ENCODE measurements at regions not wholly inside any gene's neighbourhood (a gene's known extent, or its start where the extent isn't known, plus 50 kb on each side); places are given as distances from the start of the nearest gene placed in this dataset.

GRCh38 chr11:130710497-130711012 lies 205.7 kb downstream of the SNX19 start:
- no peak for TF ChIP-seq CTCF (IDR thresholded peaks at IDR 0.05; ENCODE audit: low read depth, low read length, missing control alignments)
- no peak overlapping the region for H3K4me3 ChIP-seq (ENCODE audit: low read depth, low read length)
- DNase-seq (ENCODE audit: low read depth) = no peak

GRCh38 chr11:130711193-130711592 lies 205.1 kb downstream of the SNX19 start:
- H3K4me3 ChIP-seq (ENCODE audit: low read depth, low read length) = no peak overlapping the region
- DNase-seq (ENCODE audit: low read depth) = no peak
- no peak for TF ChIP-seq CTCF (IDR thresholded peaks at IDR 0.05; ENCODE audit: low read depth, low read length, missing control alignments)

GRCh38 chr11:130712480-130712879 lies 203.8 kb downstream of the SNX19 start:
- H3K4me3 ChIP-seq (ENCODE audit: low read depth, low read length) = no peak overlapping the region
- TF ChIP-seq CTCF (IDR thresholded peaks at IDR 0.05; ENCODE audit: low read depth, low read length, missing control alignments) = no peak
- no peak for DNase-seq (ENCODE audit: low read depth)

- no peak overlapping the region for H3K4me3 ChIP-seq (ENCODE audit: low read depth, low read length)
- no peak for DNase-seq (ENCODE audit: low read depth)
These were observed 201.0 kb downstream of the SNX19 start for GRCh38 chr11:130715085-130715876.

GRCh38 chr11:130715877-130716220 lies 200.4 kb downstream of the SNX19 start:
- TF ChIP-seq CTCF (IDR thresholded peaks at IDR 0.05; ENCODE audit: low read depth, low read length, missing control alignments) = no peak
- no peak for DNase-seq (ENCODE audit: low read depth)
- H3K4me3 ChIP-seq (ENCODE audit: low read depth, low read length) = no peak overlapping the region

More at GRCh38 chr11:130715085-130715876, 201.0 kb downstream of the SNX19 start:
- no peak for TF ChIP-seq CTCF (IDR thresholded peaks at IDR 0.05; ENCODE audit: low read depth, low read length, missing control alignments)

GRCh38 chr11:130718120-130718519 lies 198.2 kb downstream of the SNX19 start:
- no peak for TF ChIP-seq CTCF (IDR thresholded peaks at IDR 0.05; ENCODE audit: low read depth, low read length, missing control alignments)
- DNase-seq (ENCODE audit: low read depth) = no peak
- no peak overlapping the region for H3K4me3 ChIP-seq (ENCODE audit: low read depth, low read length)

Measured in GM12864 (cell line).